A673 (cell line): ENCODE measurements at regions not wholly inside any gene's neighbourhood (a gene's known extent, or its start where the extent isn't known, plus 50 kb on each side); places are given as distances from the start of the nearest gene placed in this dataset.

ENCODE experiments used
- BruUV-seq: library from RNA; stranded (reverse); fragments of 400-500 nt; replicated peaks from 2 replicates; lab custom pipeline; 2021; lab: Mats Ljungman, UMichigan
- CTCF ChIA-PET: fragments of 300-600 bp; sonication (Branson Sonifier 250); formaldehyde crosslinking; loops from one replicate; lab custom pipeline; 2022; ENCODE audit warnings: antibody characterized with exemption; lab: Charles Lee
- POLR2A ChIA-PET: fragments of 300-600 bp; sonication (Branson Sonifier 250); formaldehyde crosslinking; loops from one replicate; lab custom pipeline; 2022; ENCODE audit warnings: antibody characterized with exemption; ENCODE audit not compliant: low non-redundant PET; lab: Charles Lee
- DNase-seq: peaks from one replicate; pipeline ENCODE4 v3.0.0-alpha.2; 2015; ENCODE audit warnings: low spot score
- H3K27ac ChIP-seq: fragments of 200-600 bp; sonication (generic); 2 replicates; pipeline ENCODE4 v1.5.1; 2016; ENCODE audit warnings: mixed run types, low read depth, mild to moderate bottlenecking, mixed read lengths, antibody characterized with exemption, low read length; ENCODE audit not compliant: poor library complexity, severe bottlenecking
- H3K27me3 ChIP-seq: fragments of 200-600 bp; sonication (generic); replicated peaks from 2 replicates; pipeline ENCODE4 v1.6.1; 2017; ENCODE audit warnings: mixed run types, low read depth, mild to moderate bottlenecking, mixed read lengths, antibody characterized with exemption, low read length; ENCODE audit not compliant: insufficient read depth, poor library complexity
- H3K36me3 ChIP-seq: fragments of 200-600 bp; sonication (generic); 2 replicates; pipeline ENCODE4 v1.6.1; 2016; ENCODE audit warnings: mixed run types, mild to moderate bottlenecking, mixed read lengths, antibody characterized with exemption, low read length; ENCODE audit not compliant: insufficient read depth, poor library complexity, severe bottlenecking
- H3K4me1 ChIP-seq: fragments of 200-600 bp; sonication (generic); 2 replicates; pipeline ENCODE4 v1.6.1; 2017; ENCODE audit warnings: mixed run types, mild to moderate bottlenecking, mixed read lengths, antibody characterized with exemption, low read length; ENCODE audit not compliant: insufficient read depth, poor library complexity, severe bottlenecking
- H3K4me3 ChIP-seq: fragments of 200-600 bp; sonication (generic); 2 replicates; pipeline ENCODE4 v1.5.1; 2016; ENCODE audit warnings: low read depth, mixed run types, mild to moderate bottlenecking, mixed read lengths, low read length; ENCODE audit not compliant: poor library complexity, severe bottlenecking
- H3K9me3 ChIP-seq: fragments of 200-600 bp; sonication (generic); 2 replicates; pipeline ENCODE4 v1.6.1; 2016; ENCODE audit warnings: mixed run types, low read depth, mild to moderate bottlenecking, mixed read lengths, antibody characterized with exemption, low read length; ENCODE audit not compliant: poor library complexity, severe bottlenecking
- EZH2 ChIP-seq: fragments of 200-600 bp; sonication (generic); IDR thresholded peaks from 2 replicates; pipeline ENCODE4 v1.6.1; 2017; ENCODE audit warnings: borderline replicate concordance, low read depth, mild to moderate bottlenecking, mixed read lengths, antibody characterized with exemption, low read length; ENCODE audit not compliant: poor library complexity, severe bottlenecking
- intact Hi-C: fragments of 100-400 bp; cut with micrococcal nuclease; formaldehyde crosslinking; loops from one replicate; pipeline ENCODE4 v1.10.0; 2022; ENCODE audit not compliant: unreplicated experiment
- TF ChIP-seq, protein P1 (sequence below): fragments of 300-800, 200-600 bp; sonication (generic); conservative IDR thresholded peaks from 2 replicates; pipeline ENCODE4 v1.5.1; 2017; ENCODE audit warnings: low read depth, mild to moderate bottlenecking, antibody characterized with exemption, low read length, moderate library complexity, mixed read lengths

DNA sequence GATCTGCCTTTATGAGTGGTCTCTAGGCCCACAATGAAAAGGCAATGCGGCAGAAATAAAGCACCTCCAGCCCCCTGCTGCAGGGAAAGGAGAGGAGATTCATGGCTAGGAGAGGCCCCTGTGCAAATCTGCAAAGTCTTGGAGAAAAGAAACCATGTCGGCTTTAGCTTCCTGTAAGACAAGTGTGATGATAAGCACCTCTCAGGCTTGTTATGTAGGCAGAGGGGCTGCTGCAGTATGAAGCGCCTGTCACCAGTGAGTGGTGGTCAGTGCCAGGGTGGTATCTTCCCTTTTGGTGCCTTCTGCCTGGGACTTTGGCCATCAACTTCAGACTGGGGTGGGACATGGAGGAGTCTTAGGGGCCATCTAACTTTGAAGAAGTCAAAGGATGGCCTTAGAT is 59.2 kb upstream of the ARHGEF3 start:
- DNase-seq = no peak
- Histone ChIP-seq H3K36me3 (no peaks in the 10 kb centered on the region), H3K4me1 (no peaks in the 10 kb centered on the region), H3K9me3 (no peaks in the 10 kb centered on the region), H3K4me3 (no peak overlapping the region), H3K27ac (no peak overlapping the region), H3K27me3 (no peaks in the 10 kb centered on the region)
- no TSS peak for BruUV-seq
- intact Hi-C loops = no loop called here
- TF ChIP-seq, protein P1, sequence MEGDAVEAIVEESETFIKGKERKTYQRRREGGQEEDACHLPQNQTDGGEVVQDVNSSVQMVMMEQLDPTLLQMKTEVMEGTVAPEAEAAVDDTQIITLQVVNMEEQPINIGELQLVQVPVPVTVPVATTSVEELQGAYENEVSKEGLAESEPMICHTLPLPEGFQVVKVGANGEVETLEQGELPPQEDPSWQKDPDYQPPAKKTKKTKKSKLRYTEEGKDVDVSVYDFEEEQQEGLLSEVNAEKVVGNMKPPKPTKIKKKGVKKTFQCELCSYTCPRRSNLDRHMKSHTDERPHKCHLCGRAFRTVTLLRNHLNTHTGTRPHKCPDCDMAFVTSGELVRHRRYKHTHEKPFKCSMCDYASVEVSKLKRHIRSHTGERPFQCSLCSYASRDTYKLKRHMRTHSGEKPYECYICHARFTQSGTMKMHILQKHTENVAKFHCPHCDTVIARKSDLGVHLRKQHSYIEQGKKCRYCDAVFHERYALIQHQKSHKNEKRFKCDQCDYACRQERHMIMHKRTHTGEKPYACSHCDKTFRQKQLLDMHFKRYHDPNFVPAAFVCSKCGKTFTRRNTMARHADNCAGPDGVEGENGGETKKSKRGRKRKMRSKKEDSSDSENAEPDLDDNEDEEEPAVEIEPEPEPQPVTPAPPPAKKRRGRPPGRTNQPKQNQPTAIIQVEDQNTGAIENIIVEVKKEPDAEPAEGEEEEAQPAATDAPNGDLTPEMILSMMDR = no peak
- no peak for TF ChIP-seq EZH2
- ChIA-PET CTCF (no interaction called here), POLR2A (no interaction called here)

DNA sequence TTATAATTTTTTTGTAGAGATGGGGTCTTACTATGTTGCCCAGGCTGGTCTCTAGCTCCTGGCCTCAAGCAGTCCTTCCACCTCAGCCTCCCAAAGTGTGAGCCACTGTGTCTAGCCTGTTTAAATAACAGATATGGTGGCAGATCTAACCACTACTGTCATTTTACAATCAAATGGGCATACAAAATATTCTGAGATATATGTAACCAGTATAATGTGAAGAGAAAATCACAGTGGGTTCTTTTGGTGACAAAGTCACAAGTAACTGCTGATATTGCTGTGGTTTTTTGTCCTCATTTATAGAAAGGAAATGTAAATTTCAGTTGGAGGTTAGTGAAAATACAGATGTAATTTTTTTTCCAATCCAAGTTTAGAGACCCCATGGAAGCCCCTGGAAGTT is 58.6 kb upstream of the ARHGEF3 start:
- intact Hi-C loops = no loop called here
- H3K27ac ChIP-seq = no peak overlapping the region
- no peak for TF ChIP-seq EZH2
- TF ChIP-seq, protein P1 = no peak
- H3K4me3 ChIP-seq = no peak overlapping the region
- POLR2A ChIA-PET = no interaction called here
- no peaks in the 10 kb centered on the region for H3K9me3 ChIP-seq
- DNase-seq = no peak
- CTCF ChIA-PET = no interaction called here
- no TSS peak for BruUV-seq
- no peaks in the 10 kb centered on the region for H3K27me3 ChIP-seq
- no peaks in the 10 kb centered on the region for H3K36me3 ChIP-seq
- no peaks in the 10 kb centered on the region for H3K4me1 ChIP-seq

DNA sequence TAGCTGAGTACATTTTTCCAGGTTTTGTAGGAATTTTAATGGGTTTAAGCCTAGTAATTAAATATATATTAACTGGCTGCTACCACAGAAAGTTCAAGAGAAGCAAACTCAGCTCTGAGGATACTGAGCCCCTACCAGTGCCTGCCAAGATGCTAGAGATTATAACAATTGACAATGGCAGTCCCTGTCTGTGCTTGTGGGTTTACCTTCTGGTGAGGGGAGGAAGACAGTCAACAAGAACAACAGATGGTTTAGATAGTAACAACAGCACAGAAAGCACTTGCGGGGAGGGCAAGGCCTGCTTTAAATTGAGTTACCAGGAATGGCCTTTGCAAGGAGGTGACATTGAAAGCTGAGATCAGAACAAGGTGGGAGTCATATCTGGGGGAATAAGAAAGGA is 56.6 kb upstream of the ARHGEF3 start:
- DNase-seq = no peak
- H3K4me3 ChIP-seq = no peak overlapping the region
- intact Hi-C loops = no loop called here
- no peaks in the 10 kb centered on the region for H3K9me3 ChIP-seq
- H3K4me1 ChIP-seq = no peaks in the 10 kb centered on the region
- TF ChIP-seq, protein P1 = no peak
- TF ChIP-seq EZH2 = no peak
- CTCF ChIA-PET = no interaction called here
- H3K36me3 ChIP-seq = no peaks in the 10 kb centered on the region
- no peak overlapping the region for H3K27ac ChIP-seq
- no peaks in the 10 kb centered on the region for H3K27me3 ChIP-seq
- BruUV-seq = no TSS peak
- POLR2A ChIA-PET = no interaction called here
